GM21381 (cell line): ENCODE measurements at regions not wholly inside any gene's neighbourhood (a gene's known extent, or its start where the extent isn't known, plus 50 kb on each side); places are given as distances from the start of the nearest gene placed in this dataset.

Experiments used
- ATAC-seq: cut with Tn5 transposase; IDR thresholded peaks from one replicate; pipeline ENCODE4 v1.9.1; 2021; ENCODE audit warnings: mild to moderate bottlenecking, moderate library complexity; ENCODE audit not compliant: unreplicated experiment

- ATAC-seq, result no peak
Observed at GRCh38 chr2:223368481-223368880, 233.7 kb downstream of the SCG2 start.

GRCh38 chr2:223369889-223370288 lies 232.3 kb downstream of the SCG2 start:
- ATAC-seq, result no peak

GRCh38 chr2:223383315-223383714 lies 218.8 kb downstream of the SCG2 start:
- no peak for ATAC-seq

GRCh38 chr2:223386189-223386588 lies 216.0 kb downstream of the SCG2 start:
- ATAC-seq, result no peak

- ATAC-seq, result no peak
Observed at GRCh38 chr2:223386984-223387383, 215.2 kb downstream of the SCG2 start.

GRCh38 chr2:223389624-223390023 lies 212.5 kb downstream of the SCG2 start:
- no peak for ATAC-seq

- ATAC-seq, result no peak
Observed at GRCh38 chr2:223396993-223397392, 205.2 kb downstream of the SCG2 start.

GRCh38 chr2:223399357-223399957 lies 202.7 kb downstream of the SCG2 start:
- ATAC-seq, result no peak

GRCh38 chr2:223404616-223405015 lies 197.5 kb downstream of the SCG2 start:
- ATAC-seq, result no peak

- ATAC-seq, result no peak
Observed at GRCh38 chr2:223414646-223415045, 187.5 kb downstream of the SCG2 start.

- ATAC-seq, result no peak
Observed at GRCh38 chr2:223415071-223415470, 187.1 kb downstream of the SCG2 start.

- no peak for ATAC-seq
Observed at GRCh38 chr2:223416815-223417610, 185.1 kb downstream of the SCG2 start.

- ATAC-seq, result no peak
Observed at GRCh38 chr2:223418131-223418530, 184.0 kb downstream of the SCG2 start.

- no peak for ATAC-seq
Observed at GRCh38 chr2:223418604-223419199, 183.5 kb downstream of the SCG2 start.

GRCh38 chr2:223420048-223420447 lies 182.1 kb downstream of the SCG2 start:
- ATAC-seq, result no peak

- no peak for ATAC-seq
Observed at GRCh38 chr2:223431479-223431878, 170.7 kb downstream of the SCG2 start.

- no peak for ATAC-seq
Observed at GRCh38 chr2:223433461-223433860, 168.7 kb downstream of the SCG2 start.

- no peak for ATAC-seq
Observed at GRCh38 chr2:223437788-223438187, 164.4 kb downstream of the SCG2 start.

GRCh38 chr2:223439184-223439583 lies 163.0 kb downstream of the SCG2 start:
- no peak for ATAC-seq

- ATAC-seq, result no peak
Observed at GRCh38 chr2:223439786-223440185, 162.4 kb downstream of the SCG2 start.

- no peak for ATAC-seq
Observed at GRCh38 chr2:223442847-223443246, 159.3 kb downstream of the SCG2 start.

- no peak for ATAC-seq
Observed at GRCh38 chr2:223450246-223450645, 151.9 kb downstream of the SCG2 start.
